ENCODE measurements at regions not wholly inside any gene's neighbourhood (a gene's known extent, or its start where the extent isn't known, plus 50 kb on each side); places are given as distances from the start of the nearest gene placed in this dataset.

DNA sequence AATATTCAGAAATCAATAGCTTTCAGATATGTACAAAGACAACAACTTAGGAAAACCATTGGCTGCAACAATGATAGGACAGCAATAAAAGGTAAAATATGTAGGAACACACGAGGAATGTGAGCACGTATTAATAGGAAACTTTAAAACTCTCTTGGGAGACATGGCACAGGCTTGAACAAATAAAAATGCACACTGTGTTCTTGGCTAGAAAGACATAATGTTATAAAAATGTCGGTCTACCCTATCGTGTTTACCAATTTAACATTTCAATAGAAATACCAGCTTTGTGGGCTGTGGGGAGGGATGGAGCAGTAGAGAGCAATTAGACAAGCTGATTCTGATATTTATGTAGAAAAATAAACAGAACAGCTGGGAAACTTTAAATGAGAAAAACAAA lies 69.0 kb upstream of the FAM9B start:
- no peaks in the 10 kb centered on the region for H3K79me2 ChIP-seq (ENCODE audit: low read depth)

GRCh38 chrX:9108054-9108453 lies 74.1 kb upstream of the FAM9B start:
- Histone ChIP-seq H3K4me1 (no peaks in the 10 kb centered on the region), H3K9ac (no peak overlapping the region), H3K4me2 (no peak overlapping the region), H3K36me3 (no peaks in the 10 kb centered on the region), H3F3A (ENCODE audit: low read depth) (no peaks in the 10 kb centered on the region), H4K20me1 (ENCODE audit: low read depth) (no peaks in the 10 kb centered on the region), H3K9me3 (ENCODE audit: low read depth) (no peaks in the 10 kb centered on the region), H2AFZ (replicated peaks) (no peak overlapping the region), H3K27ac (no peak overlapping the region), H3K27me3 (no peaks in the 10 kb centered on the region), H3K4me3 (no peak overlapping the region), H3K79me2 (ENCODE audit: low read depth) (no peaks in the 10 kb centered on the region)
- DNase-seq (ENCODE audit: low spot score) = no peak
- Mint-ChIP-seq H3K4me1 (no peaks in the 10 kb centered on the region), H3K4me3 (no peak overlapping the region), H3K27me3 (ENCODE audit: insufficient read depth, low read depth) (peaks cover 4% of the 10 kb centered on the region), H3K27ac (no peak overlapping the region), H3K36me3 (no peaks in the 10 kb centered on the region), H3K9me3 (peaks cover 3% of the 10 kb centered on the region)
- TF ChIP-seq CTCF (IDR thresholded peaks at IDR 0.05) (no peak), EZH2 (IDR thresholded peaks at IDR 0.05) (no peak), EZH2phosphoT487 (IDR thresholded peaks at IDR 0.05) (no peak)

More for the DNA sequence above, 69.0 kb upstream of the FAM9B start:
- H3K4me3 Mint-ChIP-seq = no peak overlapping the region
- H3K36me3 ChIP-seq = no peaks in the 10 kb centered on the region
- no peak for DNase-seq (ENCODE audit: low spot score)
- H3K4me3 ChIP-seq = no peak overlapping the region
- no peaks in the 10 kb centered on the region for H4K20me1 ChIP-seq (ENCODE audit: low read depth)
- no peaks in the 10 kb centered on the region for H3K36me3 Mint-ChIP-seq
- H3K27me3 Mint-ChIP-seq (ENCODE audit: insufficient read depth, low read depth) = peaks cover 4% of the 10 kb centered on the region
- no peaks in the 10 kb centered on the region for H3K4me1 Mint-ChIP-seq
- no peaks in the 10 kb centered on the region for H3K4me1 ChIP-seq
- H3K27ac Mint-ChIP-seq = no peak overlapping the region
- no peak overlapping the region for H3K9ac ChIP-seq
- TF ChIP-seq CTCF (IDR thresholded peaks at IDR 0.05) (no peak), EZH2phosphoT487 (IDR thresholded peaks at IDR 0.05) (no peak), EZH2 (IDR thresholded peaks at IDR 0.05) (no peak)
- H3K27ac ChIP-seq = no peak overlapping the region
- no peaks in the 10 kb centered on the region for H3K27me3 ChIP-seq
- H3K4me2 ChIP-seq = no peak overlapping the region
- no peaks in the 10 kb centered on the region for H3K9me3 ChIP-seq (ENCODE audit: low read depth)
- no peak overlapping the region for H2AFZ ChIP-seq (replicated peaks)
- H3F3A ChIP-seq (ENCODE audit: low read depth) = no peaks in the 10 kb centered on the region
- peaks cover 3% of the 10 kb centered on the region for H3K9me3 Mint-ChIP-seq

- no peak overlapping the region for H3K27ac Mint-ChIP-seq
- H3F3A ChIP-seq (ENCODE audit: low read depth) = no peaks in the 10 kb centered on the region
- H3K36me3 ChIP-seq = no peaks in the 10 kb centered on the region
- H4K20me1 ChIP-seq (ENCODE audit: low read depth) = no peaks in the 10 kb centered on the region
- no peaks in the 10 kb centered on the region for H3K9me3 ChIP-seq (ENCODE audit: low read depth)
- no peak overlapping the region for H3K27ac ChIP-seq
- H3K4me3 Mint-ChIP-seq = no peak overlapping the region
- no peak for TF ChIP-seq EZH2 (IDR thresholded peaks at IDR 0.05)
- TF ChIP-seq CTCF (IDR thresholded peaks at IDR 0.05) = no peak
- TF ChIP-seq EZH2phosphoT487 (IDR thresholded peaks at IDR 0.05) = no peak
- H3K27me3 ChIP-seq = no peaks in the 10 kb centered on the region
- H2AFZ ChIP-seq (replicated peaks) = no peak overlapping the region
- H3K4me2 ChIP-seq = no peak overlapping the region
- no peaks in the 10 kb centered on the region for H3K36me3 Mint-ChIP-seq
- no peaks in the 10 kb centered on the region for H3K4me1 ChIP-seq
- H3K79me2 ChIP-seq (ENCODE audit: low read depth) = no peaks in the 10 kb centered on the region
- no peak overlapping the region for H3K9ac ChIP-seq
- no peaks in the 10 kb centered on the region for H3K27me3 Mint-ChIP-seq (ENCODE audit: insufficient read depth, low read depth)
- no peak for DNase-seq (ENCODE audit: low spot score)
- no peak overlapping the region for H3K4me3 ChIP-seq
- peaks cover 3% of the 10 kb centered on the region for H3K9me3 Mint-ChIP-seq
- no peaks in the 10 kb centered on the region for H3K4me1 Mint-ChIP-seq
Measured at GRCh38 chrX:9110808-9111207, 76.9 kb upstream of the FAM9B start.

Data from neural progenitor cell (in vitro differentiated cells).